Epithelial cell of esophagus (primary cell): ENCODE measurements at regions not wholly inside any gene's neighbourhood (a gene's known extent, or its start where the extent isn't known, plus 50 kb on each side); places are given as distances from the start of the nearest gene placed in this dataset.
"Not testable (repeated sequence)": the region's sequence is repeated elsewhere in the genome, so short reads cannot be mapped to it uniquely, and the experiment has no call there.

Experiments
- DNase-seq: peaks from one replicate; pipeline ENCODE4 v3.0.0; 2010; ENCODE audit warnings: low read depth
- H3K4me3 ChIP-seq: 2 replicates; pipeline ENCODE4 v1.5.1; 2011; ENCODE audit warnings: mild to moderate bottlenecking, low read length, control low read depth
- TF ChIP-seq, protein P1 (sequence below): IDR thresholded peaks from 2 replicates; pipeline ENCODE4 v1.5.1; 2011; ENCODE audit warnings: low read depth, mild to moderate bottlenecking, low read length, control low read depth, inconsistent platforms; ENCODE audit not compliant: insufficient read depth; ENCODE audit errors: missing control alignments

DNA sequence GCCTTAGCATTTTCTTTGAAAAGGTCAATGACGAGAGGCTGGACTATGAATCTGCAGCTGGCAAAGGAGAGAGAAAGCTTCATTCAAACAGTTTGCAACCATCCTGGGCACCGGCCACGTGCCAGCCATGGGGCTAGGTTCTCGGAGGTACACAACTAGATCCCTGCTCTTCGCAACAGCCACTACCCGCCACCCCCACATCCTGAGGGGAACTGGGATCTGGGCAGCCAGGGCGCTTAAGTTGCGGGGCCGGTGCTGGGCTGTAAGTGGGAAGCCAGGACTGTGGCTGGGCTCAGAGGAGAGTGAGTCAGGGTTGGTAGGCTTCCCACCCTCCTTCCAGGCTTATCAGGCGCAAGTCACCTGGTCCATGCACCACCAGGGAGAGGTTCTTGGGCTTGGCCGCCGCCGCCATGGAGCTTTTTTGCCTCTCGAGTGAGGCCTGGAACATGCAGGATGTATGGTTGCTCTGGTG lies 95.0 kb upstream of the TERB2 start:
- DNase-seq = no peak
- TF ChIP-seq, protein P1, sequence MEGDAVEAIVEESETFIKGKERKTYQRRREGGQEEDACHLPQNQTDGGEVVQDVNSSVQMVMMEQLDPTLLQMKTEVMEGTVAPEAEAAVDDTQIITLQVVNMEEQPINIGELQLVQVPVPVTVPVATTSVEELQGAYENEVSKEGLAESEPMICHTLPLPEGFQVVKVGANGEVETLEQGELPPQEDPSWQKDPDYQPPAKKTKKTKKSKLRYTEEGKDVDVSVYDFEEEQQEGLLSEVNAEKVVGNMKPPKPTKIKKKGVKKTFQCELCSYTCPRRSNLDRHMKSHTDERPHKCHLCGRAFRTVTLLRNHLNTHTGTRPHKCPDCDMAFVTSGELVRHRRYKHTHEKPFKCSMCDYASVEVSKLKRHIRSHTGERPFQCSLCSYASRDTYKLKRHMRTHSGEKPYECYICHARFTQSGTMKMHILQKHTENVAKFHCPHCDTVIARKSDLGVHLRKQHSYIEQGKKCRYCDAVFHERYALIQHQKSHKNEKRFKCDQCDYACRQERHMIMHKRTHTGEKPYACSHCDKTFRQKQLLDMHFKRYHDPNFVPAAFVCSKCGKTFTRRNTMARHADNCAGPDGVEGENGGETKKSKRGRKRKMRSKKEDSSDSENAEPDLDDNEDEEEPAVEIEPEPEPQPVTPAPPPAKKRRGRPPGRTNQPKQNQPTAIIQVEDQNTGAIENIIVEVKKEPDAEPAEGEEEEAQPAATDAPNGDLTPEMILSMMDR = no peak

DNA sequence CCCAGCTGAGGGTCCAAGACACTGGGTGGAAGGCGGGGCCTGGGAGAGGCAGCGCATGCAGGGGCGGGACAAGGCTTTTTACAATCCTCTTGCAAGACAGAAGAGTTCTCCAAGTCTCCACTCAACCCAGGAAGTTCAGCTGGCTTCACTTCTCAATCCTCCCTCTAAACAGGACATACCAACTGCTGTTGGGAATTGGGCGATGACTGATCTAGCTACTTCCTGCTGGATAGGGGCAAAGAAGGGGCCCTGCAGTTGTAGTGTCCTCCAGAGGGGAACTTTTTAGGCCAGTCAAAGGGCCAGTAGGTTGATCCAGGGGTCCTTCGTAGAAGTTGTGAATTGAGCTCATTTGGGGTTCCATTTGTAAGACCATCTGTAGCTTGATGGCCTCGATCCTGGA lies 94.6 kb upstream of the TERB2 start:
- DNase-seq = no peak
- TF ChIP-seq, protein P1 = no peak
- no peak overlapping the region for H3K4me3 ChIP-seq

More for the DNA sequence above, 95.0 kb upstream of the TERB2 start:
- H3K4me3 ChIP-seq = no peak overlapping the region

GRCh38 chr15:44862866-44863265 lies 93.6 kb upstream of the TERB2 start:
- DNase-seq = peak; percentile 49
- H3K4me3 ChIP-seq = not testable (repeated sequence)

DNA sequence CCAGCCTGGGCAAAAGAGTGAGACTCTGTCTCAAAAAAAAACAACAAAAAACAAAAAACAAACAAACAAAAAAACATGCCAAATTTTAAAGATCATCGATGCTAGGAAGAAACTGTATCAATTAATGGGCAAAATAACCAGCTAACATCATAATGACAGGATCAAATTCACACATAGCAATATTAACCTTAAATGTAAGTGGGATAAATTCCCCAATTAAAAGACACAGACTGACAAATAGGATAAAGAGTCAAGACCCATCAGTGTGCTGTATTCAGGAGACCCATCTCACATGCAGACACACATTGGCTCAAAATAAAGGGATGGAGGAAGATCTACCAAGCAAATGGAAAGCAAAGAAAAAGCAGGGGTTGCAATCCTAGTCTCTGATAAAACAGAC lies 88.4 kb upstream of the TERB2 start:
- not testable (repeated sequence) for DNase-seq

GRCh38 chr15:44870125-44870524 lies 86.4 kb upstream of the TERB2 start:
- not testable (repeated sequence) for DNase-seq, H3K4me3 ChIP-seq

More for the DNA sequence above, 88.4 kb upstream of the TERB2 start:
- H3K4me3 ChIP-seq = not testable (repeated sequence)

DNA sequence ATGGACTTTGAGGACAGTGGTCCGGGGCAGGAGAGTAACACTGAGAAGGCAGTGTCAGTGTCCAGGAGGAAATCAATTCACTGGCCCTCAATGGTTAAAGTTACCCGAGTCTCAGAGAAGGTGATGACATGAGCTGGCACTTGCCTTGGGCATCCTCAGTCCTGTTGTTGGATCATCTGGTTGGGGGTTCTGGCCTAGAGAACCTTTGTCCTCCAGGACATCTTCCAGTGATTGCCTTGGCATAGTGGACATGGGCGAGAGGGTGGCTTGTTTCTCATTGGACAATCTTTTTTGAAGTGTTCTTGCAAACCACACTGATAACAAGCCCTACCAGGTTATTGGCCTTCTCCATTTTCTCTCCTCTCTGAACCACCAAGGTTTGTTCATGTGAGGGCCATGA lies 83.4 kb upstream of the TERB2 start:
- DNase-seq = no peak
- H3K4me3 ChIP-seq = no peak overlapping the region
- TF ChIP-seq, protein P1 = no peak

GRCh38 chr15:44879066-44879465 lies 77.4 kb upstream of the TERB2 start:
- TF ChIP-seq, protein P1 = no peak
- DNase-seq = no peak

DNA sequence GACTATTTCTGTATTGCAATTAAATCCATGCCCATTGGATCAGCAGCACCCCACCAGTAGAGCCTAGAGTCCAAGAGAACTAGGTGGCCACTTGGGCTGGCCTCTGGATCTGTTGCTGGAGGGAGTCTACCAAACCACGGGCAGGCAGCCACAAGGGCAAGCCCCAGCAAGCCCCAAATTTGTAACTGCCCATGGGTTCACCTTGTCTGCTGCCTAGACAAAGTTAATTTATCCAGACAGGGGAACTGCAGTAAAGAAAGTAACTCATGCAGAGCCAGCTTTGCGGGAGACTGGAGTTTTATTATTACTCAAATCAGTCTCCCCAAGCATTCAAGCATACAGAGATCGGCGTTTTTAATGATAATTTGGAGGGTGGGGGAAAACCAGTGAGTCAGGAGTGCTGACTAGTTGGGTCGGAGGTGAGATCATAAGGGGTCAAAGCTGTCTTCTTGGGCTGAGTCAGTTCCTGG lies 74.0 kb upstream of the TERB2 start:
- DNase-seq = peak; percentile 68
- TF ChIP-seq, protein P1 = no peak
- no peak overlapping the region for H3K4me3 ChIP-seq

More at GRCh38 chr15:44879066-44879465, 77.4 kb upstream of the TERB2 start:
- no peak overlapping the region for H3K4me3 ChIP-seq
